Spleen (tissue), 11 donors: ENCODE measurements at regions not wholly inside any gene's neighbourhood (a gene's known extent, or its start where the extent isn't known, plus 50 kb on each side); places are given as distances from the start of the nearest gene placed in this dataset.
A peak's percentile ranks its signal among the peaks of the same experiment; 100 is the strongest.

Source experiments
- DNase-seq: peaks from one replicate; pipeline ENCODE4 v3.0.0-alpha.2; 2020
- H3K27ac ChIP-seq, 8 donors: fragments of 200-600 bp; sonication (generic) in 7 of 8; 1 replicate in 4 of 8; 2 replicates in 4 of 8; pipeline versions ENCODE4 v1.5.0 to v1.8.0; 2016 to 2021; ENCODE audit warnings: inconsistent platforms in 4 of 8, mild to moderate bottlenecking in 4 of 8, moderate library complexity in 1 of 8
- H3K27me3 ChIP-seq, 7 donors: fragments of 200-600 bp; sonication (generic) in 6 of 7; replicated peaks in 1 of 7; 1 replicate in 4 of 7; 2 replicates in 3 of 7; pipeline versions ENCODE4 v1.5.0 to v1.8.0; 2016 to 2021; ENCODE audit warnings: inconsistent platforms in 3 of 7, mild to moderate bottlenecking in 1 of 7
- H3K36me3 ChIP-seq, 6 donors: fragments of 200-600 bp; sonication (generic) in 5 of 6; 1 replicate in 4 of 6; 2 replicates in 2 of 6; pipeline versions ENCODE4 v1.5.0 to v1.8.0; 2016 to 2021; ENCODE audit warnings: inconsistent platforms in 2 of 6
- H3K4me1 ChIP-seq, 6 donors: fragments of 200-600 bp; sonication (generic) in 5 of 6; 1 replicate in 3 of 6; 2 replicates in 3 of 6; pipeline versions ENCODE4 v1.5.0 to v1.8.0; 2016 to 2021; ENCODE audit warnings: inconsistent platforms in 3 of 6
- H3K4me3 ChIP-seq, 8 donors: fragments of 200-600 bp; sonication (generic) in 7 of 8; 1 replicate in 4 of 8; 2 replicates in 4 of 8; pipeline versions ENCODE4 v1.5.0 to v1.8.0; 2016 to 2021; ENCODE audit warnings: inconsistent platforms in 4 of 8, mild to moderate bottlenecking in 4 of 8, moderate library complexity in 2 of 8
- H3K9me3 ChIP-seq, 8 donors: fragments of 200-600 bp; sonication (generic) in 7 of 8; 1 replicate in 4 of 8; 2 replicates in 4 of 8; pipeline versions ENCODE4 v1.5.0 to v1.8.0; 2016 to 2021; ENCODE audit warnings: inconsistent platforms in 4 of 8
- CTCF ChIP-seq, 11 experiments: fragments of 200-600 bp in 7 of 11; fragments of 450-650 bp in 4 of 11; sonication (generic) in 4 of 11; IDR thresholded peaks in 8 of 11; conservative IDR thresholded peaks in 3 of 11; 1 replicate in 7 of 11; 2 replicates in 4 of 11; pipeline versions ENCODE4 v1.4.0 to v1.8.0; 2016 to 2021; ENCODE audit warnings: antibody characterized with exemption in 11 of 11, inconsistent platforms in 4 of 11, mild to moderate bottlenecking in 1 of 11
- POLR2A ChIP-seq, 3 donors: fragments of 450-650 bp; IDR thresholded peaks; one replicate each; pipeline ENCODE4 v1.5.1; 2017; ENCODE audit warnings: antibody characterized with exemption in 3 of 3, mild to moderate bottlenecking in 1 of 3
- POLR2AphosphoS5 ChIP-seq, 3 donors: sonication (generic); formaldehyde crosslinking; IDR thresholded peaks; one replicate each; pipeline ENCODE4 v1.5.1; 2017; ENCODE audit warnings: antibody characterized with exemption in 3 of 3
- WGBS, 5 donors: extraction: QIAGEN DNeasy Blood & Tissue Kit in 3 of 5; methylation state at CpG; one replicate each; pipeline versions ENCODE4 v1.1.5 to v1.1.7; 2013 to 2018; 5-methylcytosine and 5-hydroxymethylcytosine counted together
- intact Hi-C: fragments of 100-400 bp; cut with DNase I; formaldehyde crosslinking; loops from one replicate; pipeline ENCODE4 v1.15.0; 2023; ENCODE audit warnings: low total_unique reads
- donor health status: healthy with polysubstance abuse.
- donor health status: DM: no; HTN: no; CAD: no; lungs with moderate emphysema.
- donor health status: DM: no; HTN: no; CAD: no.
- donor health status: Bipolar disorder and iron deficiency.
- donor health status: healthy.
- donor health status: DM: no; HTN: no; CAD: no.
- donor health status: DM: yes; HTN: yes; CAD: no.

DNA sequence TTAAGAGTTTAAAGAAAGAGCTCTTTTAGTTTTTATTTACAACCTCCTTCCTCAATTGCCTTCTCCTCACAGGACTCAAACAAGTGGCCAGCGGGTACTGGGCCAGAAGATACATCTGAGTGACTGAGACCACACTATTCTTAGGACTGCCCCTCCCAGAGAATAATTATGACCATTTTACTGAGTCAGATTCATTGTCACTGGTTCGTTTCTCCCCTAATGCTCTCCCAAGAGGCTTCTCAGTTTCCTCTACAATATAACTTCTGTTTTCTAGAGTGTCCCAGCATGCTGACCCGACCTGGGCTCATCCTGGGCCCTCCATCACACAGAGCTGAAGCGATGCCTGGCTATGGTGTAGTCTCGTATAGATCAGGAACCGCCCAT, 279.9 kb downstream of the CD83 start:
- 72 to 81% (median 77%) methylated on average over 6 of the region's 6 CpGs for WGBS, 5 donors
- Histone ChIP-seq H3K36me3 (no peaks in the 10 kb centered on the region), H3K27me3 (no peaks in the 10 kb centered on the region), H3K9me3 (no peaks in the 10 kb centered on the region), H3K4me1 (peaks cover 0 to 15% (median 1%) of the 10 kb centered on the region in 6 donors), H3K4me3 (no peak overlapping the region), H3K27ac (no peak overlapping the region)
- TF ChIP-seq POLR2AphosphoS5 (IDR thresholded peaks at IDR 0.05) (no peak), CTCF (IDR thresholded peaks at IDR 0.05 in 8 of 11, conservative IDR thresholded peaks at IDR 0.05 in 3 of 11) (peak in 2 of 11 experiments; percentile 2 to 5), POLR2A (IDR thresholded peaks at IDR 0.05) (no peak)
- DNase-seq = no peak
- intact Hi-C loops = no loop called here

GRCh38 chr6:14398953-14399352, 281.4 kb downstream of the CD83 start:
- WGBS, 5 donors = 94 to 100% (median 98%) methylated on average over 2 of the region's 2 CpGs
- H3K4me3 ChIP-seq = no peak overlapping the region
- TF ChIP-seq POLR2AphosphoS5 (IDR thresholded peaks at IDR 0.05) (no peak), POLR2A (IDR thresholded peaks at IDR 0.05) (no peak), CTCF (IDR thresholded peaks at IDR 0.05 in 8 of 11, conservative IDR thresholded peaks at IDR 0.05 in 3 of 11) (no peak)
- peaks cover 0 to 15% (median 1%) of the 10 kb centered on the region in 6 donors for H3K4me1 ChIP-seq
- no peak for DNase-seq
- H3K36me3 ChIP-seq = no peaks in the 10 kb centered on the region
- no peaks in the 10 kb centered on the region for H3K9me3 ChIP-seq
- H3K27me3 ChIP-seq = no peaks in the 10 kb centered on the region
- no peak overlapping the region for H3K27ac ChIP-seq
- intact Hi-C loops = no loop called here

GRCh38 chr6:14399635-14400034, 282.1 kb downstream of the CD83 start:
- Histone ChIP-seq H3K27ac (no peak overlapping the region), H3K9me3 (no peaks in the 10 kb centered on the region), H3K4me1 (peaks cover 0 to 15% (median 1%) of the 10 kb centered on the region in 6 donors), H3K27me3 (no peaks in the 10 kb centered on the region), H3K36me3 (no peaks in the 10 kb centered on the region), H3K4me3 (no peak overlapping the region)
- DNase-seq = no peak
- TF ChIP-seq POLR2A (IDR thresholded peaks at IDR 0.05) (no peak), POLR2AphosphoS5 (IDR thresholded peaks at IDR 0.05) (no peak), CTCF (IDR thresholded peaks at IDR 0.05 in 8 of 11, conservative IDR thresholded peaks at IDR 0.05 in 3 of 11) (no peak)
- intact Hi-C loops = no loop called here
- 87 to 95% (median 90%) methylated on average over 5 of the region's 5 CpGs for whole genome bisulfite sequencing, 5 donors

- Histone ChIP-seq H3K9me3 (no peaks in the 10 kb centered on the region), H3K27me3 (no peaks in the 10 kb centered on the region), H3K36me3 (no peaks in the 10 kb centered on the region), H3K27ac (peak overlapping the region in 3 of 8 donors; percentile 19 to 37 (median 36)), H3K4me1 (peaks cover 0 to 15% (median 1%) of the 10 kb centered on the region in 6 donors), H3K4me3 (no peak overlapping the region)
- intact Hi-C loops = no loop called here
- no peak for DNase-seq
- TF ChIP-seq POLR2AphosphoS5 (IDR thresholded peaks at IDR 0.05) = peak in 1 of 3 donors; percentile 9
- no peak for TF ChIP-seq POLR2A (IDR thresholded peaks at IDR 0.05)
- WGBS, 5 donors = 74 to 92% (median 85%) methylated on average over 5 of the region's 5 CpGs
These were observed 283.7 kb downstream of the CD83 start for GRCh38 chr6:14401246-14401645.
